HG03103 (cell line): ENCODE measurements at regions not wholly inside any gene's neighbourhood (a gene's known extent, or its start where the extent isn't known, plus 50 kb on each side); places are given as distances from the start of the nearest gene placed in this dataset.

ENCODE experiments used
- ATAC-seq: cut with Tn5 transposase; IDR thresholded peaks from one replicate; pipeline ENCODE4 v1.9.1; 2021; ENCODE audit warnings: low read depth; ENCODE audit not compliant: unreplicated experiment

GRCh38 chr20:24789877-24790276 is 159.2 kb upstream of the CST7 start:
- no peak for ATAC-seq

DNA sequence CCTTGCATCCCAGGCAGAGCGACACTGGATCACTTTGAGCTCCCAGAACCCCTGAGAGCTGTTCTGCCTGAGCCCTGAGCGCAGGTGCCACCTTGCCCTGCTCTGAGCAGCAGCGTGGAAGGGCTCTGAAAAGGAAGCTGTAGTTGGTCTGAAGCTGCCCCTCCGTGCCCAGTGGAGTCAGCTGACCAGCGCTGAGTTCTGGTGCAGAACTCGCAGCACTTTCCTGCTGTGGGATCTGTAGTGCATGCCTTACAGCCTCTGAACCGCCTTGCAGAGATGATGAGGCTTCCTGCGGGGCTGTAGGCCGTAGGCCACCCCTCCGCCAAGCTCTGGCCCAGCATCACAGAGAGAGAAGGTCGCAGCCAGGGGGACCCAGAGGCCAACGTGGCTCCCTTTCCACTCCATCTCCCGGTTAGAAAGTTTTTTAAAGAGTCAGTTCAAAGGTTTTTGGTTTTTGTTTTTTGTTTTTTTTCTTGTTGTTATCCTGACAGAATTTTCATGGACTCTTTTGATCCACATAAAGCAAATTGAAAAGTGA is 158.3 kb upstream of the CST7 start:
- ATAC-seq: no peak

GRCh38 chr20:24791953-24792352 is 157.1 kb upstream of the CST7 start:
- no peak for ATAC-seq

DNA sequence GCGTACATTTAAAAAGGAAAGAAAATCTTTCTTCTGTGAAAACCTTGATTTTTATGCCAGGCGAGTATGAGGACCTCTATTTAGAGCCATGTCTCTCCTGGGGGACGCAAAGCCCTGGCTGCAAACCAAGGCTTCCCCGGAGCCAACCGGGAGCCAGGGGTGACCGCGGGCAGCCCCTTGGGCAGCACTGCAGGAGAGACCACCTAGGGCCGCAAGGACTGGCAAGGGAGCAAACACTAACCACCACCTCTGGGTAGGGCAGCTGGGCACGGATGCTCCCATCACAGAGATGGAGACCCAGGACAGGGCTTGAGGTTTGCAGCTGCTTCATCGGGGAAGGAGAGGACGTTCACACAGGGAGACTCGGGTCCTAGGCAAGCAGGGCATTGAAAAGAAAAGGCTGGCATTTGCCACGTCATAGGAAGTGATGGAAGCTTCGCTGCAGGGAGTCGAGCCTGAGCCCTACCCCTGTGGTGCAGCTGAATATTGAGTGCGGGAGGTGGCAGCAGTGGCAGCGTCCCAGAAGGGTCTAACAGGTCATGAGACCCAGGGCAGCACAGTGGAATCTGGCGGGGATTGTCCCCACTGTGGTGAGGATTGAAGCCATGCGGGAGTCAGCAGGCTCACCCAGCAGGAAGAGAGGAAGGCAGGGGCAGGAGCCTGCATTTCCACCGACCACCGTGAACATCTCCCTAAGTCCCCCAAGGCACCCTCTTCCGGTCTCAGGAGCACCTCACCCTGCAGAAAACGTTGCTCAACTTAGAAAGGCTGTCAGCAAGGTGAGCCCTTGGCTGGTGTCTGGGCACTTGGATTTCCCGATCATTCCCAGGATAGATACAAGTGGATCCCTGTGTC is 156.2 kb upstream of the CST7 start:
- ATAC-seq: no peak

- no peak for ATAC-seq
Observed at GRCh38 chr20:24795436-24795835, 153.6 kb upstream of the CST7 start.

DNA sequence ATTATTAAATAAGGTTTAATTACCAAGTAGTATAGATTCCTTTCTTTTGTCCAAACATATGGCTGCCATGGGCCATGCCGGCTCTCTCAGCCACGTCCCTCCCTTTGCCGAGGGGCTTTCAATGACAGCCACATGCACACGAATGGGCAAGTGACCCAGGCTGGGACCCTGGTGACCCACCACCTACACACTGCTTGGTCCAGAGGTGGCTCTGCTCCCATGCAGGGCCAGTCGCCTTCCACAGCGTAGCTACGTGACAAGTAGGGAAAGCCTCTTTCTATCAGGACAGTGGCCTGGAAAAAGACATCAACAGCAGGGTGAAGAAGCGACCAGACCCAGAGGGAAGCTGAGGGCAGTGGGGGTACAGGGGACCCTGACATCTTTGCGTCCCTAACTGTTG is 152.8 kb upstream of the CST7 start:
- ATAC-seq: no peak

DNA sequence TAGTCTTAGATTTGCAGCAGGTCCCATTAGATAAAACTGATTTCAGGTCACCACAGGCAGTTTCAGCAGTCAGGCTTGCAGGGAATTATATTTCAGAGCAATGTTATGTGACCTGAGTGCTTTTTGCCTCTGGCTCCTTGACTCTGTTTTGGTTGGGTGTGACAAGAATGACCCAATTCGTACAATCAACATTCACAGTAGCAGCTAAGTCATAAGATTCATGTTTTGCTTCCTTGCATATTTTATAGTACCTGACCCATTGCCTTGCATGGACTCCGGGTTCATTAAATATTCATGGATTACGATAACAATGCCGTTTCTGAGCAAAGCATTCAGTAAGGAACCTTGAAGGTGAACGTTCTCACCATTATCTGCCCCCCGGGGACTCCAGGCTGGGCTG is 152.0 kb upstream of the CST7 start:
- no peak for ATAC-seq

DNA sequence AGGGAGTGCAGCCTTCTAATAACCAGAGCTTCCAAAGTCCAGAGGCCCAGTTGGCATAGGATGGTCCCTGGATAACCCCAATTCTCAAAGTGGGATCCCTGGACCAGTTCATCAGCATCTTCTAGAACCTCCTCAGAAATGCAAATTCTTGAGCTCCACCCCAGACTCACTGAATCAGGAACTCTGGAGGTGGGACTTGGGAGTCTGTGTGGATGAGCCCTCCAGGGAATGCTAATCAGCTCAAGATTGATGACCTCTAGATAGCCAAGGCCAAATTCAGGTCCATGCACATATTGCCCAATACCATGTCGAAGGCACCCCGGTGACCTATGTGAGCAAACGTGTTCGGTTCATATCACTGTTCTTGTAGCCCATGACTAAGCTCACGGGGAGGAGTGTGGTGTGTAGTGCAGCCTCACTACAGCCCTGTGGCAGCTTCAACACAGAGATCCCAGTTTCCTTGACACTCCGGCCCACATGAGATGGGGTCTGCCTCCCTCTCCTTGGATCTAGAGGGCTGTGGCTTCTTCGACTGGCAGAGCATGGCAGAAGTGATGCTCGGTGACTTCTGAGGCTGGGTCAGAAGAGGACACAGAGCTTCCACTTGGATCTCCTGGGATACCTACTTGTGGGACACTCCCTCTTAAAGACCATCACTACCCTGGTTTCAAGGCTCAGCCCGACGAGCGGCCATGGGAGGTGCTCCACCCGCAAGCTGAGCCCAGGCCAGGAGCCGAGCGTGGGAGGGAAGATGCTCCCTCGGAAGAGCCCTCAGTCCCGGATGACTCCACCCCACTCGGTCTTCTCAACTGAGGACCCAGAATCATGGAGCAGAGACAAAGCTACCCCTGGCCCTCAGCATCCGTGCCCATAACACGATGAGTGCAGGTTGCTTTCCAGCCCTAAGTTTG is 151.1 kb upstream of the CST7 start:
- no peak for ATAC-seq

GRCh38 chr20:24798930-24799705 is 150.0 kb upstream of the CST7 start:
- ATAC-seq: no peak

GRCh38 chr20:24799971-24800580 is 149.0 kb upstream of the CST7 start:
- no peak for ATAC-seq

DNA sequence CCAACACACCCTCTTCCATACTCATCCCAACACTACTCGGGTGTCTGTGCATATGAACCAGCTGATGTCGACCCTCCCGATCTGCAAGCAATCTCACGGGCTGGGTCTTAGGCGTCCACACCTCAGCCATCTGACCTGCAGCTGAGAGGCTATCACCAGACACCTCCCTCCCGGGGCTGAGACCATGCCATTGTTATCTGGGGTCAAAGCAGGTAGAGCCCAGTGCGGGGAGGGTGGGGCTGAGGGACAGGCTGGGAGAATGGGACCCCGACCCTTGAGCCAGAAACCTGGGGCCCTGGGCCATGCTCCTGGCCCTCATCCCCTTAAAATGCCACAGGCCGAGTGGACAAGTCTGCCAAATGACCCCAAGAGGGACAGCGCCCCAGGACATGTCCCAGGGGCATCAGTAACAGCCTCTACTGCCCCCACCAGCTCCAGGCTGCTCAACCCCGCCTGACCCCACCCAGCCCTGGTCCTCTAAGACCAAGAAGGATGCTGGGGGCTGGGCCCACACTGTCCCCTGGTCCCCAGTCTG is 146.7 kb upstream of the CST7 start:
- ATAC-seq: no peak

GRCh38 chr20:24804481-24805206 is 144.4 kb upstream of the CST7 start:
- ATAC-seq: no peak

DNA sequence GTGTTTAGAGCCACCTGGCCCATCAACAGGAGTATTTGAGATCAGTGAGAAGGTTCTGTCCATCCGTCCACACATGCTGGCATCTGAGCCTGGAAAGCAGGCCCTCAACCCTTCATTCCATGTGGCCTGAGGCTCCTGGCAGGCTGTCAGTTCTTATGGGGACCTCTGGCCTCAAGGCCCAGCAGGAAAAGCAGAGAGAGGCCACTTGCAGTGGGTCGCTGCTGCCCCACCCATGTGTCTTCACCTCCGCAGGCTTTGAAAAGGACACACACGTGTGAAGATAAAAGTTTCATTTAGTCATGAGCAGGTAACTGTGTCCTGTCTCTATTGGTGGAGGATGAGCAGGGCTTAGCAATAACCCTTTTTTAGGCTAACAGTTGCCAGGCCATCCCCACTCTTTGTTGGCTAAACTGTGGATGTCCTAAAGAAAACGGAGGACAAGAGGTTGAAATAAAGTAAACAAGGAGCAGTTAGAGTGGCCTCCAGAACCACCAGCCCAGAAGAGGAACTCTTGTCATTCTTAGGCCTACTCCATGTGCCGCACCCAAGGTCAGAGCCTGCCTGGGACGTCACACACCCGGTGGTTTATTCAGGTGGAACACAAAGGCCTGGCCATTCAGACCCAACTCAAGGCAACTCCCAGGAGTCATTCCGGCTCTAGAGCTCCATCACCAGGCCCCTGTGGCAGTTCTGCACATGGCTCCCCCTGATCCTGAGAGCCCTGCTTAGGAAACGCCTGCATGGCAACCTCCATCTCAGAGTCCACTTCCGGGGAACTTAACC is 143.4 kb upstream of the CST7 start:
- no peak for ATAC-seq

- ATAC-seq: no peak
Observed at GRCh38 chr20:24806705-24807676, 142.1 kb upstream of the CST7 start.

- ATAC-seq: no peak
Observed at GRCh38 chr20:24808616-24809015, 140.5 kb upstream of the CST7 start.

DNA sequence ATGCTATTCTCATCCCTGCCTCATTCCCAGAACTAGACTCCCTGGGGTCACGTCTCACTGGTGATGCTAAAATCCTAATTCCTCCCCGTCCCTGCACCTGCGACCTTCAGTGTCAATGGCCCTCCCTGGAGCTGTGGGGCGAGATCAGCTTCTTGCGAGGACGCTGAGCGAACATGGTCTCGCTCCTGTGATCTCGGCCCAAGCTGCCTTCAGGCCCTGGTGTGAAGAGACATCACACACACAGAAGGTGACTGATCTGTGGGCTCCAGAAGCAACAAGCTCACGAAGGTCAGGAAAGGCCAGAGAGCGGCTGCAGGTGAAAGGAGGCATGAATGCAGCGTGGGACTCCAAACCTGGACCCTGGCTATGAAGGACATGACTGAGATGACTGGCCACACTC is 139.5 kb upstream of the CST7 start:
- ATAC-seq: no peak

GRCh38 chr20:24810676-24811407 is 138.2 kb upstream of the CST7 start:
- ATAC-seq: no peak
